ENCODE measurements at regions not wholly inside any gene's neighbourhood (a gene's known extent, or its start where the extent isn't known, plus 50 kb on each side); places are given as distances from the start of the nearest gene placed in this dataset.

GRCh38 chr10:90381468-90381867 is 476.4 kb downstream of the HTR7 start:
- H3K4me1 Mint-ChIP-seq = no peaks in the 10 kb centered on the region
- peaks cover 3% of the 10 kb centered on the region for H3K27me3 Mint-ChIP-seq
- no peaks in the 10 kb centered on the region for H3K9me3 ChIP-seq (ENCODE audit: control extremely low read depth in 1 of 3, control insufficient read depth in 2 of 3, insufficient read depth in 1 of 3, low read length in 2 of 3)
- H3K4me3 ChIP-seq (ENCODE audit: control extremely low read depth in 1 of 5, extremely low read depth in 1 of 5, insufficient read depth in 1 of 5, low read depth in 2 of 5, low read length in 4 of 5) = no peak overlapping the region
- H3K79me2 ChIP-seq (ENCODE audit: control insufficient read depth, insufficient read depth, low read length) = no peaks in the 10 kb centered on the region
- H3K4me1 ChIP-seq (ENCODE audit: control insufficient read depth in 2 of 2, insufficient read depth in 2 of 2, low read length in 2 of 2) = no peaks in the 10 kb centered on the region
- H2AFZ ChIP-seq (ENCODE audit: insufficient read depth, low read depth, low read length, poor library complexity, severe bottlenecking) = no peak overlapping the region
- no peaks in the 10 kb centered on the region for H4K20me1 ChIP-seq (ENCODE audit: control insufficient read depth, insufficient read depth, low read length, poor library complexity, severe bottlenecking)
- no peaks in the 10 kb centered on the region for H3K27me3 ChIP-seq (replicated peaks in 1 of 4; ENCODE audit: control extremely low read depth in 1 of 4, control insufficient read depth in 3 of 4, insufficient read depth in 4 of 4, low read length in 3 of 4)
- no peaks in the 10 kb centered on the region for H3K36me3 ChIP-seq (replicated peaks in 1 of 2; ENCODE audit: control extremely low read depth in 1 of 2, control insufficient read depth in 1 of 2, extremely low read depth in 1 of 2, insufficient read depth in 2 of 2, low read length in 1 of 2)
- H3K4me2 ChIP-seq (replicated peaks; ENCODE audit: low read depth, low read length, poor library complexity, severe bottlenecking) = no peak overlapping the region
- WGBS (ENCODE audit: insufficient coverage) = no CpG with 5 or more reads among the region's 2 CpGs
- TF ChIP-seq EZH2 (IDR thresholded peaks at IDR 0.05; ENCODE audit: borderline replicate concordance, insufficient read depth, low read depth, low read length, poor library complexity, severe bottlenecking) (no peak), CTCF (IDR thresholded peaks at IDR 0.05) (no peak)
- no peaks in the 10 kb centered on the region for H3K9me3 Mint-ChIP-seq (ENCODE audit: insufficient read depth)
- ChIA-PET CTCF (no interaction called here), POLR2A (no interaction called here)
- H3K4me3 Mint-ChIP-seq = no peak overlapping the region
- no peak for DNase-seq
- no peak for ATAC-seq (ENCODE audit: low read depth)
- no peak overlapping the region for H3K27ac Mint-ChIP-seq
- H3K27ac ChIP-seq (ENCODE audit: low read length in 2 of 2) = no peak overlapping the region
- H3K9ac ChIP-seq (ENCODE audit: low read length) = no peak overlapping the region
- intact Hi-C loops (cut with micrococcal nuclease) = no loop called here

- intact Hi-C loops (cut with micrococcal nuclease) = no loop called here
- Histone ChIP-seq H3K27ac (ENCODE audit: low read length in 2 of 2) (no peak overlapping the region), H3K4me3 (ENCODE audit: control extremely low read depth in 1 of 5, extremely low read depth in 1 of 5, insufficient read depth in 1 of 5, low read depth in 2 of 5, low read length in 4 of 5) (no peak overlapping the region), H3K9me3 (ENCODE audit: control extremely low read depth in 1 of 3, control insufficient read depth in 2 of 3, insufficient read depth in 1 of 3, low read length in 2 of 3) (no peaks in the 10 kb centered on the region), H3K79me2 (ENCODE audit: control insufficient read depth, insufficient read depth, low read length) (no peaks in the 10 kb centered on the region), H3K36me3 (replicated peaks in 1 of 2; ENCODE audit: control extremely low read depth in 1 of 2, control insufficient read depth in 1 of 2, extremely low read depth in 1 of 2, insufficient read depth in 2 of 2, low read length in 1 of 2) (no peaks in the 10 kb centered on the region), H3K4me1 (ENCODE audit: control insufficient read depth in 2 of 2, insufficient read depth in 2 of 2, low read length in 2 of 2) (no peaks in the 10 kb centered on the region), H2AFZ (ENCODE audit: insufficient read depth, low read depth, low read length, poor library complexity, severe bottlenecking) (no peak overlapping the region), H4K20me1 (ENCODE audit: control insufficient read depth, insufficient read depth, low read length, poor library complexity, severe bottlenecking) (no peaks in the 10 kb centered on the region), H3K4me2 (replicated peaks; ENCODE audit: low read depth, low read length, poor library complexity, severe bottlenecking) (no peak overlapping the region), H3K9ac (ENCODE audit: low read length) (no peak overlapping the region), H3K27me3 (replicated peaks in 1 of 4; ENCODE audit: control extremely low read depth in 1 of 4, control insufficient read depth in 3 of 4, insufficient read depth in 4 of 4, low read length in 3 of 4) (no peaks in the 10 kb centered on the region)
- no peaks in the 10 kb centered on the region for H3K27me3 Mint-ChIP-seq
- ChIA-PET CTCF (no interaction called here), POLR2A (no interaction called here)
- no CpG with 5 or more reads among the region's 3 CpGs for WGBS (ENCODE audit: insufficient coverage)
- no peak overlapping the region for H3K27ac Mint-ChIP-seq
- ATAC-seq (ENCODE audit: low read depth) (no peak), DNase-seq (no peak)
- H3K4me3 Mint-ChIP-seq = no peak overlapping the region
- no peaks in the 10 kb centered on the region for H3K4me1 Mint-ChIP-seq
- no peak for TF ChIP-seq EZH2 (IDR thresholded peaks at IDR 0.05; ENCODE audit: borderline replicate concordance, insufficient read depth, low read depth, low read length, poor library complexity, severe bottlenecking)
- no peak for TF ChIP-seq CTCF (IDR thresholded peaks at IDR 0.05)
- H3K9me3 Mint-ChIP-seq (ENCODE audit: insufficient read depth) = no peaks in the 10 kb centered on the region
These were observed 468.0 kb downstream of the HTR7 start for GRCh38 chr10:90389876-90390275.

All from B cell (primary cell).